ENCODE measurements at regions not wholly inside any gene's neighbourhood (a gene's known extent, or its start where the extent isn't known, plus 50 kb on each side); places are given as distances from the start of the nearest gene placed in this dataset.

- Histone ChIP-seq H2AFZ (ENCODE audit: low read length) (no peak overlapping the region), H3K4me2 (ENCODE audit: low read length) (no peak overlapping the region), H4K20me1 (ENCODE audit: low read length) (no peaks in the 10 kb centered on the region), H3K9me2 (replicated peaks; ENCODE audit: low read length) (no peaks in the 10 kb centered on the region), H3F3A (ENCODE audit: low read length, unreplicated experiment) (no peaks in the 10 kb centered on the region), H3K9me3 (ENCODE audit: low read length) (no peaks in the 10 kb centered on the region), H3K9ac (ENCODE audit: low read length) (no peak overlapping the region), H3K4me1 (ENCODE audit: insufficient read depth, low read length) (peaks cover 21% of the 10 kb centered on the region), H3K27ac (ENCODE audit: low read length) (no peak overlapping the region), H3K79me2 (ENCODE audit: low read length) (no peaks in the 10 kb centered on the region), H3K27me3 (ENCODE audit: low read length) (no peaks in the 10 kb centered on the region), H3K4me3 (ENCODE audit: low read length) (no peak overlapping the region), H3K36me3 (ENCODE audit: low read depth, low read length) (no peaks in the 10 kb centered on the region)
- DNase-seq (no peak), ATAC-seq (no peak)
- intact Hi-C loops (cut with micrococcal nuclease) = loop anchor here (10.0 kb wide), 3 partner anchors 50 to 230 kb away; no protein-coding TSS in a partner anchor
- BruUV-seq (replicated peaks) = no TSS peak
- ChIA-PET CTCF (no interaction called here), POLR2A (ENCODE audit: unreplicated experiment) (no interaction called here)
- TF ChIP-seq EZH2phosphoT487 (IDR thresholded peaks at IDR 0.05; ENCODE audit: borderline replicate concordance, low read length) (no peak), EZH2 (IDR thresholded peaks at IDR 0.05; ENCODE audit: low read length, unreplicated experiment) (no peak), CTCF (conservative IDR thresholded peaks at IDR 0.05; ENCODE audit: low read depth, low read length) (no peak)
These were observed 107.9 kb upstream of the ZNF366 start for GRCh38 chr5:72615061-72615460.

GRCh38 chr5:72613515-72613914, 106.3 kb upstream of the ZNF366 start:
- peaks cover 21% of the 10 kb centered on the region for H3K4me1 ChIP-seq (ENCODE audit: insufficient read depth, low read length)
- H3K9ac ChIP-seq (ENCODE audit: low read length) = no peak overlapping the region
- H3K36me3 ChIP-seq (ENCODE audit: low read depth, low read length) = no peaks in the 10 kb centered on the region
- DNase-seq = no peak
- intact Hi-C loops (cut with micrococcal nuclease) = loop anchor here (1.0 to 10.0 kb wide), 4 partner anchors 51 to 231 kb away; no protein-coding TSS in a partner anchor
- H3F3A ChIP-seq (ENCODE audit: low read length, unreplicated experiment) = no peaks in the 10 kb centered on the region
- H3K9me2 ChIP-seq (replicated peaks; ENCODE audit: low read length) = no peaks in the 10 kb centered on the region
- no peaks in the 10 kb centered on the region for H3K27me3 ChIP-seq (ENCODE audit: low read length)
- TF ChIP-seq EZH2phosphoT487 (IDR thresholded peaks at IDR 0.05; ENCODE audit: borderline replicate concordance, low read length) (no peak), EZH2 (IDR thresholded peaks at IDR 0.05; ENCODE audit: low read length, unreplicated experiment) (no peak), CTCF (conservative IDR thresholded peaks at IDR 0.05; ENCODE audit: low read depth, low read length) (no peak)
- peak overlapping the region; percentile 16; the same call in 1 of the 2 replicates for H2AFZ ChIP-seq (ENCODE audit: low read length)
- H3K9me3 ChIP-seq (ENCODE audit: low read length) = no peaks in the 10 kb centered on the region
- no peaks in the 10 kb centered on the region for H4K20me1 ChIP-seq (ENCODE audit: low read length)
- no TSS peak for BruUV-seq (replicated peaks)
- peak overlapping the region; percentile 4; the same call in 1 of the 2 replicates for H3K4me2 ChIP-seq (ENCODE audit: low read length)
- ChIA-PET POLR2A (ENCODE audit: unreplicated experiment) (interaction anchor here (0.7 kb wide), 1 partner anchor 204 kb away, joined by 5 read pairs; no protein-coding TSS in a partner anchor), CTCF (no interaction called here)
- H3K27ac ChIP-seq (ENCODE audit: low read length) = peak overlapping the region; percentile 40
- no peaks in the 10 kb centered on the region for H3K79me2 ChIP-seq (ENCODE audit: low read length)
- H3K4me3 ChIP-seq (ENCODE audit: low read length) = no peak overlapping the region
- peak; percentile 67 for ATAC-seq

- Histone ChIP-seq H3K27ac (ENCODE audit: low read length) (peak overlapping the region; percentile 40), H3K4me2 (ENCODE audit: low read length) (peak overlapping the region; percentile 26; the same call in 1 of the 2 replicates), H3K9me3 (ENCODE audit: low read length) (no peaks in the 10 kb centered on the region), H2AFZ (ENCODE audit: low read length) (no peak overlapping the region), H3K4me1 (ENCODE audit: insufficient read depth, low read length) (peaks cover 21% of the 10 kb centered on the region), H3F3A (ENCODE audit: low read length, unreplicated experiment) (no peaks in the 10 kb centered on the region), H3K36me3 (ENCODE audit: low read depth, low read length) (no peaks in the 10 kb centered on the region), H3K27me3 (ENCODE audit: low read length) (no peaks in the 10 kb centered on the region), H3K4me3 (ENCODE audit: low read length) (no peak overlapping the region), H3K9me2 (replicated peaks; ENCODE audit: low read length) (no peaks in the 10 kb centered on the region), H3K79me2 (ENCODE audit: low read length) (no peaks in the 10 kb centered on the region), H3K9ac (ENCODE audit: low read length) (no peak overlapping the region), H4K20me1 (ENCODE audit: low read length) (no peaks in the 10 kb centered on the region)
- BruUV-seq (replicated peaks) = no TSS peak
- TF ChIP-seq EZH2 (IDR thresholded peaks at IDR 0.05; ENCODE audit: low read length, unreplicated experiment) = no peak
- no peak for TF ChIP-seq EZH2phosphoT487 (IDR thresholded peaks at IDR 0.05; ENCODE audit: borderline replicate concordance, low read length)
- peak; percentile 26 for DNase-seq
- peak; percentile 72 for ATAC-seq
- ChIA-PET POLR2A (ENCODE audit: unreplicated experiment) (interaction anchor here (0.7 kb wide), 1 partner anchor 205 kb away, joined by 5 read pairs; no protein-coding TSS in a partner anchor), CTCF (no interaction called here)
- intact Hi-C loops (cut with micrococcal nuclease) = loop anchor here (1.0 to 10.0 kb wide), 4 partner anchors 52 to 232 kb away; no protein-coding TSS in a partner anchor
These were observed 105.6 kb upstream of the ZNF366 start for GRCh38 chr5:72612810-72613209.

Data from PC-3 (cell line).